Naive B cell (primary cell): ENCODE measurements at regions not wholly inside any gene's neighbourhood (a gene's known extent, or its start where the extent isn't known, plus 50 kb on each side); places are given as distances from the start of the nearest gene placed in this dataset.
A peak's percentile ranks its signal among the peaks of the same experiment; 100 is the strongest.

ENCODE experiments used
- ATAC-seq, 2 donors: fragments of 150-1000 bp; cut with Tn5 transposase; 2 replicates each; pipeline ENCODE4 v1.10.0; 2021; ENCODE audit warnings: low read depth in 2 of 2, mild to moderate bottlenecking in 2 of 2, moderate library complexity in 2 of 2
- DNase-seq: peaks from one replicate; pipeline ENCODE4 v3.0.0; 2022
- H3K27ac Mint-ChIP-seq, 6 donors: one replicate each; pipeline ENCODE4 v1.8.0; 2020 to 2022; ENCODE audit warnings: mild to moderate bottlenecking in 6 of 6, mixed read lengths in 6 of 6, moderate library complexity in 5 of 6, inconsistent platforms in 2 of 6
- H3K27me3 Mint-ChIP-seq, 3 donors: one replicate each; pipeline ENCODE4 v1.8.0; 2021 to 2022; ENCODE audit warnings: mixed read lengths in 3 of 3, mild to moderate bottlenecking in 1 of 3
- H3K36me3 Mint-ChIP-seq, 2 donors: one replicate each; pipeline ENCODE4 v1.8.0; 2020 to 2022; ENCODE audit warnings: mixed read lengths in 2 of 2, inconsistent platforms in 1 of 2, mild to moderate bottlenecking in 1 of 2
- H3K4me1 Mint-ChIP-seq, 3 donors: one replicate each; pipeline ENCODE4 v1.8.0; 2020 to 2022; ENCODE audit warnings: mixed read lengths in 3 of 3, inconsistent platforms in 1 of 3, mild to moderate bottlenecking in 1 of 3, moderate library complexity in 1 of 3
- H3K4me3 Mint-ChIP-seq, 8 donors: one replicate each; pipeline ENCODE4 v1.8.0; 2020 to 2022; ENCODE audit warnings: mild to moderate bottlenecking in 8 of 8, mixed read lengths in 8 of 8, moderate library complexity in 8 of 8, inconsistent platforms in 2 of 8
- H3K9me3 Mint-ChIP-seq, 7 donors: one replicate each; pipeline ENCODE4 v1.8.0; 2020 to 2022; ENCODE audit warnings: mixed read lengths in 7 of 7, mild to moderate bottlenecking in 5 of 7, inconsistent platforms in 2 of 7, moderate library complexity in 1 of 7

DNA sequence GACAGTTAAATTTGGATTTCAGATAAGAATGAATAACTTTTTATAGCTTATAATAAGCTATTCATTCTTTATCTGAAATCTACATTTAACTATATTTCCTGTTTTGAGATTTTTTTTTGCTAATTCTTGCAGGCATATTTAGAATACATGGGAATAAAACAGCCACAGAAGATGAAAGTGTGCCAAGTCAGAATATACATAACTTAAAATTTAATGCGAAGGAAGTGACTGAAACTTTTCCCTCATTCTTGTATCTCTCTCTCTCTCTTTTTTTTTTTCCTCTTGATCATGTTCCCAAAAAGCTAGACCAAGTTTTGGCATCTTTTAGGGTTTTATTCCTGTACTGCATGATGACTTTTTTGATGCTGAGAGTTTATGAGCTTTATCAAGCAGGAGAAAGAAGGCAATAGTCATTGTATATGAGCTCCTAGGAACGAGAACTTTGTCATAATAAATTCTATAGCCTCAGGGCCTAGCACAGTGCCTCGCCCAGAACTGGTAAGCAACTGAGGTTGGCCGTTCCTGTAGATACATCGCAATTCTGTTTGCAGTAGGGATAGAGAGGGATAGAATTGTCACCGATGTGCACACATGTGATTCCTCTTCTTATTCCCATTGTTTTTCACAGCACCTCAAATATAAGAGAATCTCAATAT lies 205.2 kb downstream of the MYLK4 start:
- peaks cover 0 to 15% of the 10 kb centered on the region in 2 donors for H3K36me3 Mint-ChIP-seq
- ATAC-seq (no peak), DNase-seq (no peak)
- H3K4me3 Mint-ChIP-seq, result no peak overlapping the region
- H3K27me3 Mint-ChIP-seq, result peaks cover 60 to 68% (median 62%) of the 10 kb centered on the region in 3 donors
- H3K27ac Mint-ChIP-seq, result no peak overlapping the region
- peaks cover 8 to 12% (median 12%) of the 10 kb centered on the region in 3 donors for H3K4me1 Mint-ChIP-seq
- peaks cover 5 to 15% (median 8%) of the 10 kb centered on the region in 7 donors for H3K9me3 Mint-ChIP-seq

DNA sequence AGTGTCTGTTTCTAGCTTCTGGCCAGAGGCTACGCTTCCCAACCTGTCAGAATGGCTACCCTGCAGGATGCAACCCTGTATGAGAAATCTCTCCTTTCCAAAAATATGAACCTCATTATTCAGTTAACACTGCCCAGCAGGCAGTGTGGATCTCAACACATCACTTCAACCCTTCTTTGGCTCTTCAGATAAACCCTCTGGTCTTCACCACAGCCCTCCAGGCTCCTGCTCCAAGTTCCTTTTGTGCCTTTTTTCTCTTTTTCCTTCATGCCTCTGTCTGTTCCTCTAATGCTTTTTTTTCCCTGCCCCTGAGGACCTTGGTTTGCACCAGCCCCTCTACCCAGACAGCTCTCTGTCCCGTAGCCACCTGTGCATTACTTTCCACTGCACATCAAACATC lies 207.4 kb downstream of the MYLK4 start:
- Mint-ChIP-seq H3K4me1 (peaks cover 8 to 12% (median 12%) of the 10 kb centered on the region in 3 donors), H3K36me3 (peaks cover 0 to 10% of the 10 kb centered on the region in 2 donors), H3K4me3 (no peak overlapping the region), H3K27ac (peak overlapping the region in 1 of 6 donors; percentile 29), H3K9me3 (peaks cover 2 to 12% (median 7%) of the 10 kb centered on the region in 7 donors), H3K27me3 (peaks cover 61 to 69% (median 65%) of the 10 kb centered on the region in 3 donors)
- ATAC-seq, result no peak
- no peak for DNase-seq

DNA sequence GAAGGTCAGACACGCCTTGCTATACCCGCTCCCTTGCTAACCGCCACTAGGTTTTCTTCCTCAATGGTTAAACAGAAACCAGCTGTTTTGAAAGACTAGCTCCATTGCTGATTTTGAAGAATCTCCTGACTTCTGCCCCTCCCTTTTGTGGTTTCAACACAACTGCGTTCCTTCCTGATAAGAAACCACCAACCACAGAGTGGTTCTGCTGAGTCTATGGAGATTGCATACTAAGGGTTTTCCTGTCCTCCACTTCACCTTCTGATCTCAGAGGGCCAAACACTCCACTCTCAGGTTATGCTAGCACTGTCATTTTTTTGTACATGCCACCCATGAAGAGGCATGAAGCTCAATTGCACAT lies 207.9 kb downstream of the MYLK4 start:
- ATAC-seq (peak; percentile 20 to 38), DNase-seq (no peak)
- peaks cover 65 to 66% (median 65%) of the 10 kb centered on the region in 3 donors for H3K27me3 Mint-ChIP-seq
- H3K9me3 Mint-ChIP-seq, result peaks cover 1 to 12% (median 7%) of the 10 kb centered on the region in 7 donors
- peaks cover 8 to 12% (median 12%) of the 10 kb centered on the region in 3 donors for H3K4me1 Mint-ChIP-seq
- H3K36me3 Mint-ChIP-seq, result peaks cover 0 to 8% of the 10 kb centered on the region in 2 donors
- no peak overlapping the region for H3K27ac Mint-ChIP-seq
- H3K4me3 Mint-ChIP-seq, result no peak overlapping the region

DNA sequence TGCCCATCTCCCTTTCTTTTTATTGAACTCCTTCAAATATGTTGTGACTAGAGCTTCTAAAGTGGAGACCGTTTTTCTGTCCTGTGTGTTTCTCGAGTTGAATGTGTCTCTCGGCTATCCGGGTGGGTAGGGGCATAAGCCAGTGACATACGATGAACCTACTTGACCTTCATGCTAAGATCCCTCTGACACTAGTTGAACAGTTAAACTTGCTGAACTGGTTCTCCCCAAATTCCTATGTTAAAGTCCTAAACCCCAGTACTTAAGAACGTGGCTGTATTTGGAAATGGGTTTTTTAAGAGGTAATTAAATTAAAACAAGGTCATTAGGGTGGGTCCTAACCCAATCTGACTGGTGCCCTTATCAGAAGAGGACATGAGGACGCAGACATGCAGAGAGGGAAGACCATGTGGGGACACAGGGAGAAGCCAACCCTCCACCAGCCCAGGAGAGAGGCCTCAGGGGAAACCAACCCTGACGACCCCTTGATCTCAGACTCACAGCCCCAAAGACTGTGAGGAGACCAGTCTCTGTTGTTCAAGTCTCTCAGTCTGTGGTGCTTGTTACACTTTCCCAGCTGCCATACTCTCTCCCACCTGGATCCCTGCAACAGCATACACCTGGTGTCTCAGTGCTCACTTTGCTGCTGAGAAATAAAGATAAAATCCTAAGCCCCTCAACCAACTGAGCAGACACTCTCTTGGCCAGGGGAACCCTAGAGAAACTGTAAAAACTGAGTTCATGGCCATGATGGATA lies 208.4 kb downstream of the MYLK4 start:
- Mint-ChIP-seq H3K36me3 (peaks cover 0 to 8% of the 10 kb centered on the region in 2 donors), H3K4me1 (peaks cover 8 to 12% (median 12%) of the 10 kb centered on the region in 3 donors), H3K27ac (no peak overlapping the region), H3K4me3 (no peak overlapping the region), H3K27me3 (peaks cover 63 to 71% (median 65%) of the 10 kb centered on the region in 3 donors), H3K9me3 (peaks cover 1 to 12% (median 7%) of the 10 kb centered on the region in 7 donors)
- DNase-seq (no peak), ATAC-seq (no peak)

DNA sequence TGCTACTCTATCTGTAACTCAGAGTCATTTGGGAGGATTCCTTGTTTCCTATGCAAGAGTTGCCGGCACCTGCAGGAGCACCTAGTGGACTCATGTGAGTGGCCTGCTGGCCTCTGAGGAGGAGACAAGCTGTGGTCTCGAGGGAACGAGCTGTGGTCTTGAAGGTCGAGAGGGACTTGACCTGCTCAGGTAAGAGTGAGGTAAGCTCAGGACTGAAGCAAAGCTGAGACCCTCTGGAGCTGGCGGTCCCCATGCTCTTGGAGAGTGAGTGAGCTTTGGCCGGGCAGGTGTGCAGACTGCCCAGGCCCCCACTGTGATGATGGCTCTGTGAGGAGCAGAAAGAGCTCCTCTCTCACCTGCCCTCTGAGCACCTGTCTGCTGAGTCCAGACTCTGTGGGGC lies 214.3 kb downstream of the MYLK4 start:
- Mint-ChIP-seq H3K27me3 (peaks cover 33 to 53% (median 53%) of the 10 kb centered on the region in 3 donors), H3K36me3 (no peaks in the 10 kb centered on the region), H3K9me3 (peaks cover 0 to 9% (median 4%) of the 10 kb centered on the region in 7 donors), H3K27ac (no peak overlapping the region), H3K4me3 (no peak overlapping the region), H3K4me1 (no peaks in the 10 kb centered on the region)
- ATAC-seq (no peak), DNase-seq (no peak)

DNA sequence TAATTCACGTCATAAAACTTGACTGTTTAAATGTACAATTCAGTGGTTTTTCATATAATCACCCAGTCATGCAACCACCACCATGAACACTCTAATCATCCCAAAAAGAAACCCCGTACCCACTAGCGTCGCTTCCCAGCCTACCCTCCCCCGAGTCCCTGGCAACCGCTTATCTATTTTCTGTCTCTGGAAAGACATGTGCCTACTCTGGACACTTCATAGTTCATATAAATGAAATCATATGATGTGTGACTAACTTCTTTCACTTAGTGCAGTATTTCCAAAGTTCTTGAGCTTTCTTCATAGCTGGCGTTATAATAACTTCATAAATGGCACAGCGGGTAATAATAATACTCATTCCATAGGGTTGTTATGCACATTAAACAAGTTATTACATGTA lies 215.2 kb downstream of the MYLK4 start:
- no peak for ATAC-seq
- no peaks in the 10 kb centered on the region for H3K36me3 Mint-ChIP-seq
- H3K27ac Mint-ChIP-seq, result no peak overlapping the region
- no peaks in the 10 kb centered on the region for H3K4me1 Mint-ChIP-seq
- DNase-seq, result no peak
- H3K9me3 Mint-ChIP-seq, result peaks cover 0 to 16% (median 4%) of the 10 kb centered on the region in 7 donors
- H3K4me3 Mint-ChIP-seq, result no peak overlapping the region
- H3K27me3 Mint-ChIP-seq, result peaks cover 26 to 53% (median 47%) of the 10 kb centered on the region in 3 donors

DNA sequence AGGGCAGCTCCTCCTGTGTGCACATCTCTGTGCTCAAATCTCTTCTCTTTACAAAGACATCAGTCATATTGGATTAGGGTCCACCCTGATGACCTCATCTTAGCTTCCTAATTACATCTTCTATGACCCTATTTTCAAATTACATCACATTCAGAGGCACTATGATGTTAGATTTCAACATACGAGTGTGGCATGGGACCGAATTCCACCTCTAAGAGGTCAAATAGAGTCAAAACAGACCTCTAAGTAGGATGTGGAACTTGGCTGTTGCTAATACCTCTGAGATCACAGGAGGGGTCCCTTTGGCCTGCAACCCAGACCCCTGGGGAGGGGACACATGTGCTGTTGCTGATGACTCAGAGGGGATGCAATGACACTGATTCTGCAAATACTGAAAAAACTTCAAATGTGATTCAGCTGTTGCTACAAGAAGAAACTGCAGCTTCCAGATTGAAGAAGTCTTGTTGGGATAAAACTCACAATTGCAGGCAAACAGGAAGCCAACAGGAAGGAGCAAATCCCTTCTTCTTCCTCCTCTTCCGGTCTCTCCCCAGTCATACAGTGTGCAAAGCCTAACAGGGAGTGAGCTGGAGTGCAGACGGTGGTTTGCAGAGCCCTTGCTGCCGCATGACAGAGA lies 216.2 kb downstream of the MYLK4 start:
- H3K4me3 Mint-ChIP-seq, result no peak overlapping the region
- peaks cover 21 to 52% (median 46%) of the 10 kb centered on the region in 3 donors for H3K27me3 Mint-ChIP-seq
- no peak for ATAC-seq
- H3K9me3 Mint-ChIP-seq, result peaks cover 0 to 21% (median 4%) of the 10 kb centered on the region in 7 donors
- H3K27ac Mint-ChIP-seq, result no peak overlapping the region
- H3K36me3 Mint-ChIP-seq, result no peaks in the 10 kb centered on the region
- no peaks in the 10 kb centered on the region for H3K4me1 Mint-ChIP-seq
- DNase-seq, result no peak

DNA sequence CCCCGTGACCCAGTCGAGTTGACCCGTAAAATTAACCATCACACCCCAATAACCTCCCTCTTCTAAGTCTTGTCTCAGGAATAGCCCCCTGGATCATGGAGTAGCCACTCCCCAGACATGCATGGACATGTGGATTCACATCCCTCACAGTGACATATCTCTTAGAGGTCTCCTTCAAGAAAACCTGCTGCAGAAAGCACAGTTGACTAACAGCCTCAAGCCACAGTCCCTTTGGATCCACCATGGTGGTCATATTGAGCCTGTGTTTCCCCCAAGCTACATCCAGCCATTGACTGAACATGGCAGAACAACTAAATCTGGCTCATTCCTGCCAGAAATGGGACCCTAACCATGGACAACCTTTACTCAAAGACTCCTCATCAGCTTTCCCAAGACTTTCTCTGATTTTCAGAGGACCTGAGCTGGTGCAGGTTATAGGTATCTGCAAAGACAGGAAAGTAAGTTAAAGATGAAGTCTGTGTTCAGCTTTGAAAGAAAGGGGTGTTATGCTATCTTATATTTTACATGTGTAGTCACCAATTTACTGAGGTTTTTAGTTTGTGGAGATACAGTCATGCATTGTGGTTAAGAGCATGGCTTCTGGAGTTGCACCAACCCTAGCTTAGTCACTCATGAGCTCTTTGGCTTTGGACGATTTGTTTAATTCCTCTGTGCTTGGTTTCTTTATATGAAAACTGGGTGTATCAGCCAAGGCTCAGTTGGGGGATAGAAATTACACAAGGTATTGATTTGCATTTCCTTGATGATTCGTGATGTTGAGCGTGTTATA lies 219.1 kb downstream of the MYLK4 start:
- no peaks in the 10 kb centered on the region for H3K36me3 Mint-ChIP-seq
- no peak overlapping the region for H3K4me3 Mint-ChIP-seq
- H3K27ac Mint-ChIP-seq, result no peak overlapping the region
- peaks cover 0 to 22% (median 4%) of the 10 kb centered on the region in 7 donors for H3K9me3 Mint-ChIP-seq
- H3K4me1 Mint-ChIP-seq, result no peaks in the 10 kb centered on the region
- H3K27me3 Mint-ChIP-seq, result peaks cover 21 to 40% (median 30%) of the 10 kb centered on the region in 3 donors
- ATAC-seq (no peak), DNase-seq (no peak)

DNA sequence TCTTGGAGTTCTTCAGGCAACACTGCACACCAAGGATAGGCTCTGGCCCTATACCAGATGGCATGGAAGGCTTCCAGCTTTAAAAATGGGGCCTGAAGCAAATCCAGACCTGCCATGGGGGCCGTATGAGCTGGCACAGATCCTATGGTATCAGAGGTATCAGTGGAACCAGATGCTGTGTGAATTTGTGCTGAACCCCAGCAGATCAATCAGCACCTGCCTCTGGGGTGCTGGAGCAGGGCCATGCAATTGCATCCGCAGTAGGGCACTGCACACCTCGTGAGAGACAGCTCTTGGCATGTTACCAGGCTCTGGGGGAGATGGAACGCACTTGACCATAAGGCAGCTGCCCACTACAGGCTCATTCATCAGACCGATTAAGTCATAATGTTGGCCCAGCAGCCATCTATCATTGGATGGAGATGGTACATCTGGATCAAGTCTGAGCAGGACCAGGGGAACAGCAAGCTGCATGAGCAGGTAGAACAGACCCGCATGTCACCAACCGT lies 221.5 kb downstream of the MYLK4 start:
- Mint-ChIP-seq H3K27ac (peak overlapping the region in 1 of 6 donors; percentile 61), H3K27me3 (peaks cover 15 to 27% (median 17%) of the 10 kb centered on the region in 3 donors), H3K9me3 (peaks cover 0 to 36% (median 9%) of the 10 kb centered on the region in 7 donors), H3K4me1 (no peaks in the 10 kb centered on the region), H3K4me3 (no peak overlapping the region), H3K36me3 (peaks cover 0 to 1% of the 10 kb centered on the region in 2 donors)
- DNase-seq (no peak), ATAC-seq (no peak)

DNA sequence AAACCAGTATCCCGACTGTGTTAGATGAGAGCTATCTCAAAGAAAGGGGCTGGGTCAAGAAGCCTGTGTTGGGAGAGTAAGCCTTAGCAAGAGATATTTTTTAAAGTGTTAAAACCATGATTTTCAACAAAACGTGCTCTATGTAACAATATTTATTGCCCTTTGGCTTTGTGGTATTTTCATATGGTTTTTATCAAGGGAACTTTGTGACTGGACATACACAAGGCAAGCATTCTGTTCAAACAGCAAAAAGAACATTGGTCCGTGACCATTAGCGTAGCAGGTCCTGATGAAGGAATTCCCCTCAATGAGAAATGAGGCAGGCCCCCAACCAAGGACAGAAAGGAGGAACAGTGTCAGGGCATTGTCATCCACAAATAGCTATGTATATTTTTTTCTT lies 222.6 kb downstream of the MYLK4 start:
- Mint-ChIP-seq H3K4me3 (no peak overlapping the region), H3K27ac (no peak overlapping the region), H3K9me3 (peaks cover 2 to 46% (median 17%) of the 10 kb centered on the region in 7 donors), H3K36me3 (peaks cover 3 to 4% of the 10 kb centered on the region in 2 donors), H3K4me1 (no peaks in the 10 kb centered on the region), H3K27me3 (peaks cover 14 to 29% (median 18%) of the 10 kb centered on the region in 3 donors)
- ATAC-seq, result no peak
- DNase-seq, result no peak

DNA sequence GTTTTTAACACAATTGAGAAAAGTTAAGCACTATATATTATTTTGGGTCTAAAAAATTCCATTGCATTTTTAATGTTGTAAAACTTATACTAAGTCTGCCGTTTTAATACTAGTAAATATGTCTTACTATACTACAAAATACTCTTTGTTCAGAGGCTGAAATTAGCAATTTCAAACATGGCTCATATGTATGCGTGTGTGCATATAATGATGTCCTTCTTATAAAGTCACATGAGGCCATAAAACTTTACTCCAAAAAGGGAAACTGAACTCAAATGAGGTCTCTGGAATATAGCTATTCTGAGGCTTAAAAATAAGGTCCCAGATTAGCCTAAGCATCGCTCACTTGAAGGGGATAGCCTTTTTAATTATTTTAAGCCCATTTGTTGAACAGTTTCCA lies 224.0 kb downstream of the MYLK4 start:
- H3K36me3 Mint-ChIP-seq, result peaks cover 12 to 15% of the 10 kb centered on the region in 2 donors
- DNase-seq, result no peak
- no peak overlapping the region for H3K4me3 Mint-ChIP-seq
- ATAC-seq, result no peak
- H3K4me1 Mint-ChIP-seq, result peaks cover 0 to 4% (median 0%) of the 10 kb centered on the region in 3 donors
- H3K27ac Mint-ChIP-seq, result no peak overlapping the region
- peaks cover 9 to 51% (median 23%) of the 10 kb centered on the region in 7 donors for H3K9me3 Mint-ChIP-seq
- peaks cover 14 to 43% (median 26%) of the 10 kb centered on the region in 3 donors for H3K27me3 Mint-ChIP-seq

DNA sequence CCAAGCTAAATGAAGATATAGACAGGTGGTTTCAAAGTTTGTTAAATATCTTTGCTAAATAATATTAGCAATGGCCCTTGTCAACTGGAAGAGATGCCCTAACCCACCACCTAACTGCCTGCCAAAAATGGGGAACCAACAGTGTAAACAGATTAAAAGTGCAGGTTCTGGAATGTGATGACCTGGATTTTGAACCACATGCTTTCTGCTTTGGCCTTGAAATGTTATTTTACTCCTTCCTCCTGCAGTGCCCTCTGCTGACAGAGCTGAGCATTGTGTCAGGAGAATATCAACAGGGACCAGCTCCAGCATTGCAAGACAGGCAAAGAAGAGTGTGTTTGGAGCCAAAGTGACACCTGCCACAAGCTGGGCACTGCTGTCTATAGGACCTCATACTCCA lies 226.6 kb downstream of the MYLK4 start:
- H3K4me1 Mint-ChIP-seq, result peaks cover 0 to 4% (median 0%) of the 10 kb centered on the region in 3 donors

More for the DNA sequence above, 226.6 kb downstream of the MYLK4 start:
- Mint-ChIP-seq H3K36me3 (peaks cover 12 to 15% of the 10 kb centered on the region in 2 donors), H3K27me3 (peaks cover 8 to 28% (median 26%) of the 10 kb centered on the region in 3 donors), H3K4me3 (no peak overlapping the region), H3K9me3 (peaks cover 14 to 55% (median 26%) of the 10 kb centered on the region in 7 donors), H3K27ac (no peak overlapping the region)
- DNase-seq (no peak), ATAC-seq (no peak)
